ENCODE measurements at regions not wholly inside any gene's neighbourhood (a gene's known extent, or its start where the extent isn't known, plus 50 kb on each side); places are given as distances from the start of the nearest gene placed in this dataset.

DNA sequence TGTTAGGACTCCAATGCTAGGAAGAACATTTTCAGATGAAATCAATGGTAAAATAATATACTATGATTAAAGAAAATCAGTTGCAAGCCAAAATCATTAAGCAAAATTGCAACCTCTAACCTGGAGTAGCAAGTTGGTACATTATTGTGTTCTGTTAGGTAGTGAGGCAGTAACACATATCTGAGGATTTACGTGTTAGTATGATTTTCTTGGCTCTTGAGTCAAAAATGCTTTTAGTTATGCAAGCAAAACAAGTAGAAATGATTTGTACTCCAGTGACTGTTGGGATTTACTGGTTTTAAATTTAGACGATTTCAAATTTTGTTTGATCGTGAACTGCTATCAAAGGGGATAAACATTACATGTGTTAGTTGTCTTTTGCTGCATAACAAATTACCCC lies 293.0 kb upstream of the BTBD3 start:
- no peak for DNase-seq (ENCODE audit: low read depth)
- no peak overlapping the region for H3K4me3 ChIP-seq (ENCODE audit: low read depth, low read length)
- TF ChIP-seq, protein P1, sequence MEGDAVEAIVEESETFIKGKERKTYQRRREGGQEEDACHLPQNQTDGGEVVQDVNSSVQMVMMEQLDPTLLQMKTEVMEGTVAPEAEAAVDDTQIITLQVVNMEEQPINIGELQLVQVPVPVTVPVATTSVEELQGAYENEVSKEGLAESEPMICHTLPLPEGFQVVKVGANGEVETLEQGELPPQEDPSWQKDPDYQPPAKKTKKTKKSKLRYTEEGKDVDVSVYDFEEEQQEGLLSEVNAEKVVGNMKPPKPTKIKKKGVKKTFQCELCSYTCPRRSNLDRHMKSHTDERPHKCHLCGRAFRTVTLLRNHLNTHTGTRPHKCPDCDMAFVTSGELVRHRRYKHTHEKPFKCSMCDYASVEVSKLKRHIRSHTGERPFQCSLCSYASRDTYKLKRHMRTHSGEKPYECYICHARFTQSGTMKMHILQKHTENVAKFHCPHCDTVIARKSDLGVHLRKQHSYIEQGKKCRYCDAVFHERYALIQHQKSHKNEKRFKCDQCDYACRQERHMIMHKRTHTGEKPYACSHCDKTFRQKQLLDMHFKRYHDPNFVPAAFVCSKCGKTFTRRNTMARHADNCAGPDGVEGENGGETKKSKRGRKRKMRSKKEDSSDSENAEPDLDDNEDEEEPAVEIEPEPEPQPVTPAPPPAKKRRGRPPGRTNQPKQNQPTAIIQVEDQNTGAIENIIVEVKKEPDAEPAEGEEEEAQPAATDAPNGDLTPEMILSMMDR (IDR thresholded peaks at IDR 0.05; ENCODE audit: insufficient read depth, low read depth, low read length, missing control alignments): no peak

GRCh38 chr20:11626551-11626950 lies 291.1 kb upstream of the BTBD3 start:
- TF ChIP-seq, protein P1 (IDR thresholded peaks at IDR 0.05; ENCODE audit: insufficient read depth, low read depth, low read length, missing control alignments): no peak
- DNase-seq (ENCODE audit: low read depth): no peak

DNA sequence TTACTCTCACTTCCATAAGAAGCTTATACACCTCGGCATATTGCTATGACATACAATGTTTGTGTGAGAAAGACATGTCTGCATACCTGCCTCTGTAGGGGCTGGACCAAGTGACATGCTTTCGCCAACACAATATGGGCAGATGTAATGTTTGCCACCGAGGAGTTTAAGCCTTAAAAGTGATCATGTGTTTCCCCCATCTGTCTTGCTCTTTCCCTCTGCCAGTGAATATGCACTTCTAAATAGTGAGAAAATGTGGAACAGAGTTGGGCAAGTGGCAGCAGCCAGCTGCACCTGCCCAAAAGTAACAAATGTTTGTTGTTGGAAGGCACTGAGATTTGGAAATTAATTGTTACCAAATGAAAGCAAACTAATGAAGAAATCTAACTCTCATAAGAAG lies 274.8 kb upstream of the BTBD3 start:
- TF ChIP-seq, protein P1 (IDR thresholded peaks at IDR 0.05; ENCODE audit: insufficient read depth, low read depth, low read length, missing control alignments): no peak
- no peak overlapping the region for H3K4me3 ChIP-seq (ENCODE audit: low read depth, low read length)
- DNase-seq (ENCODE audit: low read depth): no peak

More at GRCh38 chr20:11626551-11626950, 291.1 kb upstream of the BTBD3 start:
- no peak overlapping the region for H3K4me3 ChIP-seq (ENCODE audit: low read depth, low read length)

DNA sequence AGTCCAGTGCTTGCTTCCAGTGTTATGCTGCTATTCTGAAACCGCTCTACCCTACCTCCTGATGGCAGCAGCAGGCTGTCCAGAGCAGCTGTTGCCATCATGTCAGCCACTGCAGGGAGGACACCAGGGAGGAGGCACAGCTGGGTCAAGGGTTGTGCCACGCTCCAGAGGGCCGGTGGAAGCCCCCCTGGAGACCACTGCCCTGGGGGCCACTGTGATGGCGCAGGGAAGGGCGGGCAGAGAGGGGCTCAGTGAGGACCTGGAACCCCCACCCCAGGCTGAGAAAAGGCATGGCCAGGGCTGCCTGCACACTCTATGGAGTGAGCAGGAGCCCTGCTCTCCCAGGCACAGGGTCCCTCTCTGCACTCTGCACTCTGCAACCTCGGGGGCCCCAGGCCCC lies 271.3 kb upstream of the BTBD3 start:
- TF ChIP-seq, protein P1 (IDR thresholded peaks at IDR 0.05; ENCODE audit: insufficient read depth, low read depth, low read length, missing control alignments): no peak
- DNase-seq (ENCODE audit: low read depth): no peak
- no peak overlapping the region for H3K4me3 ChIP-seq (ENCODE audit: low read depth, low read length)

GRCh38 chr20:11650566-11650965 lies 267.1 kb upstream of the BTBD3 start:
- H3K4me3 ChIP-seq (ENCODE audit: low read depth, low read length): no peak overlapping the region
- no peak for DNase-seq (ENCODE audit: low read depth)
- TF ChIP-seq, protein P1 (IDR thresholded peaks at IDR 0.05; ENCODE audit: insufficient read depth, low read depth, low read length, missing control alignments): no peak

GRCh38 chr20:11651138-11651537 lies 266.6 kb upstream of the BTBD3 start:
- H3K4me3 ChIP-seq (ENCODE audit: low read depth, low read length): no peak overlapping the region
- TF ChIP-seq, protein P1 (IDR thresholded peaks at IDR 0.05; ENCODE audit: insufficient read depth, low read depth, low read length, missing control alignments): no peak
- DNase-seq (ENCODE audit: low read depth): no peak

DNA sequence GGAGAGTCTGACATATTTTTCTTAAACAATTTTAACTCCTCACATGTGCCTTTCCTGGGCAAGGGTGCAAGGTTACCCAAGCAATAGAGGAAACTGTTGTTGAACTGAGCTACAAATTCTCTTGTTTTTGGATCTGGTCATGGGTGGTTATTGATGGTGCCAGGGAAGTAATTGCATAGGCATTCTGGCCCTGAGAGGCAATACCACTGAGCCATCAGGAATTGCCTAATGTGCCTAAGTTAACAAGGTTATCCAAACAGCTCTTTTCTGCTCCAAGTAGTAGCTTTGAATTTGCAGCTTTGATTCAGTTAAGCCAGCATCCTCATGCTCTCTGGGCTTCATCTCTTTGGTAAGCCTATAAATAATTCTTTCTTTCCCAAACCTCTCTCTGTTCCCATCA lies 266.0 kb upstream of the BTBD3 start:
- DNase-seq (ENCODE audit: low read depth): no peak
- no peak overlapping the region for H3K4me3 ChIP-seq (ENCODE audit: low read depth, low read length)
- TF ChIP-seq, protein P1 (IDR thresholded peaks at IDR 0.05; ENCODE audit: insufficient read depth, low read depth, low read length, missing control alignments): no peak
